AG04450 (cell line): ENCODE measurements at regions not wholly inside any gene's neighbourhood (a gene's known extent, or its start where the extent isn't known, plus 50 kb on each side); places are given as distances from the start of the nearest gene placed in this dataset.

Experiments
- CTCF ChIA-PET: fragments of 300-600, 350-600 bp; formaldehyde crosslinking; extraction: SDS; loops from one replicate; lab custom pipeline; 2022; ENCODE audit warnings: antibody characterized with exemption, inconsistent platforms; lab: Charles Lee
- POLR2A ChIA-PET: fragments of 350-600 bp; formaldehyde crosslinking; extraction: SDS; loops from one replicate; lab custom pipeline; 2021; ENCODE audit warnings: antibody characterized with exemption, inconsistent platforms; lab: Yijun Ruan, JAX
- DNase-seq: peaks from one replicate; pipeline ENCODE4 v3.0.0-alpha.2; 2011; ENCODE audit warnings: low read depth, low spot score
- H3K27ac ChIP-seq: one replicate; pipeline ENCODE4 v1.5.1; 2012; ENCODE audit warnings: low read depth, low read length, control low read depth
- H3K27me3 ChIP-seq: one replicate; pipeline ENCODE4 v1.6.0; 2012; ENCODE audit warnings: low read length; ENCODE audit not compliant: control insufficient read depth, insufficient read depth
- H3K4me3 ChIP-seq: 2 replicates; pipeline ENCODE4 v1.5.1; 2011; ENCODE audit warnings: mild to moderate bottlenecking, low read depth, low read length, control low read depth
- H3K9me3 ChIP-seq: 2 replicates; pipeline ENCODE4 v1.5.1; 2012; ENCODE audit warnings: low read length; ENCODE audit not compliant: control insufficient read depth, insufficient read depth
- CTCF ChIP-seq: IDR thresholded peaks from 2 replicates; pipeline ENCODE4 v1.5.1; 2011; ENCODE audit warnings: low read depth, low read length, control low read depth, inconsistent platforms

GRCh38 chr15:36371509-36371908, 207.9 kb upstream of the CDIN1 start:
- CTCF ChIA-PET: no interaction called here
- H3K9me3 ChIP-seq: no peaks in the 10 kb centered on the region; the same call in 1 of the 2 replicates

GRCh38 chr15:36372968-36373367, 206.5 kb upstream of the CDIN1 start:
- Histone ChIP-seq H3K4me3 (no peak overlapping the region), H3K9me3 (no peaks in the 10 kb centered on the region; the same call in 1 of the 2 replicates), H3K27ac (no peak overlapping the region), H3K27me3 (no peaks in the 10 kb centered on the region)
- CTCF ChIA-PET: no interaction called here
- no peak for DNase-seq
- POLR2A ChIA-PET: no interaction called here
- no peak for TF ChIP-seq CTCF

More at GRCh38 chr15:36371509-36371908, 207.9 kb upstream of the CDIN1 start:
- Histone ChIP-seq H3K27ac (no peak overlapping the region), H3K4me3 (no peak overlapping the region), H3K27me3 (no peaks in the 10 kb centered on the region)
- POLR2A ChIA-PET: no interaction called here
- no peak for TF ChIP-seq CTCF
- DNase-seq: no peak

- Histone ChIP-seq H3K9me3 (no peaks in the 10 kb centered on the region; the same call in 1 of the 2 replicates), H3K4me3 (no peak overlapping the region), H3K27ac (no peak overlapping the region), H3K27me3 (no peaks in the 10 kb centered on the region)
- TF ChIP-seq CTCF: no peak
- ChIA-PET CTCF (no interaction called here), POLR2A (no interaction called here)
- no peak for DNase-seq
Measured at GRCh38 chr15:36373550-36373949, 205.9 kb upstream of the CDIN1 start.

GRCh38 chr15:36389107-36389506, 190.3 kb upstream of the CDIN1 start:
- no peak for DNase-seq
- CTCF ChIA-PET: no interaction called here
- POLR2A ChIA-PET: no interaction called here
- H3K9me3 ChIP-seq: no peaks in the 10 kb centered on the region
- no peak overlapping the region for H3K27ac ChIP-seq
- no peaks in the 10 kb centered on the region for H3K27me3 ChIP-seq
- no peak overlapping the region for H3K4me3 ChIP-seq
- TF ChIP-seq CTCF: no peak

DNA sequence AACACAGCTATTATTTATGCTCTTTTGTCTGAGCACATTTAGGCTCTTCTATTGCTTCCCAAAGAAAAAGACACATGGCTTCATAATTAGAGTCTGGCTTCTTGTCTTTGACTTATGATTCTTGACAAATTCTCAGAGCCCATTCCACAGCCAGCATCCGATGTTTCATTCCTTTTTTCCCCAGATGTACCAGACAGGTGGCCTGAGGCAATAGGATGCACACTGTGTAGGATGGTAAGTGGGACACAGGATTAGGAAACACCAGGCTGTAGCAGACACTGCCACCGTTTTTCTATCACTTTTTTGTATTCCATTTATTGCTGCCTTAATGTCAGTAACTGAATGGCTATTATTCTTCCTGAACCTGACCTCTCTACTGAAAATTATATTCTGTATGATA, 188.9 kb upstream of the CDIN1 start:
- TF ChIP-seq CTCF: no peak
- CTCF ChIA-PET: no interaction called here

More for the DNA sequence above, 188.9 kb upstream of the CDIN1 start:
- H3K27ac ChIP-seq: no peak overlapping the region
- no peak for DNase-seq
- H3K9me3 ChIP-seq: no peaks in the 10 kb centered on the region
- POLR2A ChIA-PET: no interaction called here
- H3K27me3 ChIP-seq: no peaks in the 10 kb centered on the region
- H3K4me3 ChIP-seq: no peak overlapping the region
